ENCODE measurements at regions not wholly inside any gene's neighbourhood (a gene's known extent, or its start where the extent isn't known, plus 50 kb on each side); places are given as distances from the start of the nearest gene placed in this dataset.

DNA sequence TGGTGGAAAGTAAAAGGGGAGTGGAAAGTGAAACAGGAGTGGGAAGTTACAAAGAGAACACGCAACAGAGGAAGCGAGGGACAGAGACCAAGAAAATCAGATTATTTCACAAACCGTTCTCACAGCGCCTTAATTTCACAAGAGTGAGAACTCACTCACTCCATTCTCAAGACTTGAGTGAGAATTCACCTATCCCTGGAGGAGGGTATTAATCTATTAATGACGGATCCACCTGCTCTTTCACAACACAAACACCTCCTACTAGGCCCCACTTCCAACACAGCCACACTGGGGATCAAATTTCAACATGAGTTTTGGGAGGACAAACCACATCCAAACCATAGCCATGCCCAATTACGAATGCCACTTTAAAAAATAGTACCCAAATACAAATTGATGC lies 297.6 kb downstream of the GPAM start:
- no peak for DNase-seq (ENCODE audit: low read depth in 2 of 2)

GRCh38 chr10:111887266-111887665 lies 296.3 kb downstream of the GPAM start:
- no peak for DNase-seq (ENCODE audit: low read depth in 2 of 2)

GRCh38 chr10:111890046-111890445 lies 293.5 kb downstream of the GPAM start:
- DNase-seq (ENCODE audit: low read depth in 2 of 2): no peak

DNA sequence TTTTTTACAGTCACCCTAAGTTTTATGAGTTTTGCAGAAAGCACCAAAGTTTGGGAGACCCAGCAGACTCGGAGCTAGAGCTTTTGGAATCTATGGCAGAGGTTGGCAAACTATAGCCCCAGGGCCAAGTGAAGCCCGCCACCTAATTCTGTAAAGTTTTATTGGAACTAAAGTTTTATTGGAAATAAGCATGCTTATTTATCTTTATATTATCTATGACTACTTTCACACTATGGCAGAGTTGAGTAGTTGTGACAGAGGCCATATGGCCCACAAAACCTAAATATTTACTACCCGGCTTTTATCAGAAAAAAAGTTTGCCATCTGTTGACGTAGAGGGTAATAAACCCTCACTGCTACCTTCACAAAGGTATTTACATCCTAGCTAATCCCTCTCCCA lies 267.6 kb downstream of the GPAM start:
- no peak for DNase-seq (ENCODE audit: low read depth in 2 of 2)

GRCh38 chr10:111921821-111922220 lies 261.7 kb downstream of the GPAM start:
- no peak for DNase-seq (ENCODE audit: low read depth in 2 of 2)

DNA sequence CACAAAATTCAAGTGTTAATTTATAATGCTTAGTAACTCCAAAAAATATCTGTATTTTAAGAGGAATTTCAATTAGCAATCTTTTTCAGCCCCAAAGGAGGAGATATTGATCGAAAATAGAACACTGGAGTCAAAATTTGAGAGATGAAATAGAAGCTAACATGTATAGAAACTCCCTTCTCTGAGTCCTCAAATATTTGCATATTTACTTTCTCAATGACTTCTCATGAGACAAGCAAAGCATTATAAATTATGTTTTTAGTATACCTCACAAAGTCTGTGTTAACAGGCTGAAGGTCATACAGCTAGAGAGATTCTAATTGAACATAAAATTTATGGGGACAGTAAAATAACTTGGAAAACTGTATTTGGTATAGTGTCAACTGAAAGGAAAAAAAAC lies 260.5 kb downstream of the GPAM start:
- no peak for DNase-seq (ENCODE audit: low read depth in 2 of 2)

- DNase-seq (ENCODE audit: low read depth in 2 of 2): no peak
These were observed 257.3 kb downstream of the GPAM start for GRCh38 chr10:111926286-111926685.

DNA sequence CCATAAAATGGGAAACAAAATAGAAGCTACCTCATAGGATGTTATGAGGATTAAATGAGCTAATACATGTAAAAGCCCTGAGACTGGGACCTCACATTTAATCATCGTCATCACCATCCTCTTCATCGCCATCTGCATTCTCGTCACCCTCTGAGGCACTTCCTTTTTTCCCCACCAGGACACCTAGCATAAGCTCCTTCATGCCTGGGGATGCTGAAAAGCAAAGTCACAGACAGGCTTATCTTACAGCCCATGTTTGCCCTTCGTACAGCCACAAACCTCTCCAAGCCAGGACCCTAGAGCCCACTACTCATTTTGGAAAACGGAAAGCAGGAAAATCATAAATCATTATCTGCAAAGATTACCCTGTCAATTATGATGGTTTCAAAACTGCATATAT lies 249.6 kb downstream of the GPAM start:
- DNase-seq (ENCODE audit: low read depth in 2 of 2): no peak

DNA sequence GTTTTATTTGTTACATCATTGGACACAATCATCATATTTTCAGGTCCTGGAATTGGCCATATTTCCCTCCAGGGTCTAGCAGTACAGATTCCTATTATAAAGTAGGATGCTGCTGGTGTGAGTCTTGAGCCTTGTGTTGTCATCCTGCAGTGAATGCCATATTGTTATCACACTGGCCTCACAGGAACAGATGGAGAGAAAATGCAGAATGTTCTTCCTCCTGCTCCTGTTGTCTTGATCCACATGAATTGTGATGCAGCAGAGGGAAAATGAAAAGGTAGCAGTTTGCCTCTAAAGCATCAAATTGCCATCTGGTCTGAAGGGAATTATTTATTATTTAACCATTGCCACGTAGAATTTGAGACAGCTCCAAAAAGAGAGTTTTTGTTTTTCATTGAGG lies 248.6 kb downstream of the GPAM start:
- DNase-seq (ENCODE audit: low read depth in 2 of 2): no peak

- DNase-seq (ENCODE audit: low read depth in 2 of 2): no peak
These were observed 247.4 kb downstream of the GPAM start for GRCh38 chr10:111936143-111936542.

- no peak for DNase-seq (ENCODE audit: low read depth in 2 of 2)
These were observed 239.2 kb downstream of the GPAM start for GRCh38 chr10:111944331-111944730.

DNA sequence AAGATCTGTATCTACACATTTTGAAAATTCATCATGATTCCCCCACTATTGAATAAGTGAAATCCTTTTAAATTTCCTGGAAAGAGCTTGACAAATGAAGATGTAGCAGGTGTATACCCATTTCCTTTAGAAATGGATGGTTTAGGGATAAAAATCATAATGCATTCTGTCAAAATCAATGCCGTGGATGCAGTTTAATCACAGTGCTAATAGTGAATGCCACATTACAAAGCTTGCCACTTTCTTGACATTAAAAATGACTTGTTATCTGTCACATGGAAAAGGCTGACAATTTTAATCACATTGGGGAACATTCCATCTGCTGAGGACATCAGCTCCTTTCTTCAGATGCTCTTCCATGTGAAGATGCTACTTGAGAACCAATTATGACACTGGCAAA lies 229.6 kb downstream of the GPAM start:
- no peak for DNase-seq (ENCODE audit: low read depth in 2 of 2)

GRCh38 chr10:111954386-111954785 lies 229.2 kb downstream of the GPAM start:
- DNase-seq (ENCODE audit: low read depth in 2 of 2): no peak

- DNase-seq (ENCODE audit: low read depth in 2 of 2): no peak
These were observed 226.7 kb downstream of the GPAM start for GRCh38 chr10:111956841-111957240.

GRCh38 chr10:111962951-111963350 lies 220.6 kb downstream of the GPAM start:
- no peak for DNase-seq (ENCODE audit: low read depth in 2 of 2)

DNA sequence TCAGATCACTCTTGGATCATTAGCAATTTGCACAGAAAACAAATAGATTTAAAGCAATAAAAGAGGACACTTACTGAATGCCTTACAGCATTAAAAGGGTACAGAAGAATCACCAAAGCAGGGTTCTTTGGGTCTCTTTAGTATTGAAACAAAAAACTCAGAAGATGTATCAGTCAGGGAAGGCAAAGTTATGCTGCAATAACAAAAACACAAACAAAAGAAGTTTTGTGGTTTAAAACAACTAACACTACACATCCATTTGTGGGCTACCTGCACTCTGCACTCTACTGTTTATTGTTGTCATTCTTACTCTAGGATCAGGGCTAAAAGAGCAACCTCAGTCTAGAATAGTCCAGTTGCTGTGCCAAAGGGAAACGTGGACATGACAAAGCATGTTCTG lies 216.4 kb downstream of the GPAM start:
- DNase-seq (ENCODE audit: low read depth in 2 of 2): no peak

- no peak for DNase-seq (ENCODE audit: low read depth in 2 of 2)
These were observed 216.0 kb downstream of the GPAM start for GRCh38 chr10:111967547-111967946.

- no peak for DNase-seq (ENCODE audit: low read depth in 2 of 2)
These were observed 214.9 kb downstream of the GPAM start for GRCh38 chr10:111968647-111969046.

DNA sequence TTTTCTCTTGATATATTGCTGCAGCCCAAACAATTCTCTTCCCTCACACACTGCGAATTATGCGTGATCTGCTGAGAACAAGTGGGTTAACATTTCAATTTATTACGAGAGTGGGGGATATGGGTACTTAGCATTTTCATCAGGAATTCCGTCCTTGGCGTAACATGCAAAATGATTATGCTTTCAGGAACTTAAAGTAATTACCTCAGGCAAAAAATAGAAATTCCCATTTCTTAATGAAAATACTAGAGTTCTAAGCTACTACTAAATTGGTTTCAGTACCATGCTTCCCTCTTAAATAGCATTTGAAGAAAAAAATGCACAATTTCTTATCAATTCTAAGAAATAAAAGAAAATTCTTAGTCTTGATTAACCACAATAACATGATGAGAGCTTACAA lies 213.5 kb downstream of the GPAM start:
- no peak for DNase-seq (ENCODE audit: low read depth in 2 of 2)

- no peak for DNase-seq (ENCODE audit: low read depth in 2 of 2)
These were observed 211.5 kb downstream of the GPAM start for GRCh38 chr10:111972109-111972508.

- DNase-seq (ENCODE audit: low read depth in 2 of 2): no peak
These were observed 210.3 kb downstream of the GPAM start for GRCh38 chr10:111973306-111973705.

DNA sequence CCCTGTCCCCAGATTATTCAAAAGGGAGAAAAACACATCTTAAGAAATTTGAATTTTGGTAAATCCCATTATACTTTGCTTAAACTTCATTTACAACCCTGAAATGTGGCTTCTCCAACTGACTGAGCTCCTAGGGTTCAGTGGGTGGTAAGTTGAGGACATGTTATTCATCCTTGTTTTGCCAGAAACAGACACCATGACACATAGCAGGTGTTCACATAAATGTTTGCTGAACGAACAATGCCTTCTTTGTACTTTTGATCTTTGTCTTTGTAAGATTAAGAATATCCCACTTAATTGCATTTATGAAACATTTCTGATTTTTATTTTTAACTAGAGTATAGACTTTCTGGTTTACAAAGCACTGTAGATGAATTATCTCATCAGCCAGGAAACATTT lies 209.7 kb downstream of the GPAM start:
- no peak for DNase-seq (ENCODE audit: low read depth in 2 of 2)

GRCh38 chr10:111974325-111974724 lies 209.2 kb downstream of the GPAM start:
- no peak for DNase-seq (ENCODE audit: low read depth in 2 of 2)

- DNase-seq (ENCODE audit: low read depth in 2 of 2): no peak
These were observed 207.0 kb downstream of the GPAM start for GRCh38 chr10:111976557-111976956.

- DNase-seq (ENCODE audit: low read depth in 2 of 2): no peak
These were observed 199.5 kb downstream of the GPAM start for GRCh38 chr10:111984057-111984456.
